ENCODE measurements at regions not wholly inside any gene's neighbourhood (a gene's known extent, or its start where the extent isn't known, plus 50 kb on each side); places are given as distances from the start of the nearest gene placed in this dataset.
"Not testable (repeated sequence)": the region's sequence is repeated elsewhere in the genome, so short reads cannot be mapped to it uniquely, and the experiment has no call there.

- DNase-seq (ENCODE audit: low spot score), result no peak
These were observed 376.6 kb upstream of the SEMA6A start for GRCh38 chr5:116951219-116951618.

GRCh38 chr5:116947691-116948528 lies 373.3 kb upstream of the SEMA6A start:
- peak; percentile 25 for DNase-seq (ENCODE audit: low spot score)

GRCh38 chr5:116945613-116946382 lies 371.2 kb upstream of the SEMA6A start:
- DNase-seq (ENCODE audit: low spot score), result not testable (repeated sequence)

GRCh38 chr5:116944183-116944582 lies 369.6 kb upstream of the SEMA6A start:
- no peak for DNase-seq (ENCODE audit: low spot score)

- no peak for DNase-seq (ENCODE audit: low spot score)
These were observed 368.0 kb upstream of the SEMA6A start for GRCh38 chr5:116942622-116943021.

- no peak for DNase-seq (ENCODE audit: low spot score)
These were observed 365.0 kb upstream of the SEMA6A start for GRCh38 chr5:116939641-116940040.

GRCh38 chr5:116938488-116938887 lies 363.9 kb upstream of the SEMA6A start:
- DNase-seq (ENCODE audit: low spot score), result peak; percentile 62

GRCh38 chr5:116935561-116936162 lies 361.0 kb upstream of the SEMA6A start:
- no peak for DNase-seq (ENCODE audit: low spot score)

- DNase-seq (ENCODE audit: low spot score), result no peak
These were observed 356.0 kb upstream of the SEMA6A start for GRCh38 chr5:116930616-116931015.

- no peak for DNase-seq (ENCODE audit: low spot score)
These were observed 348.7 kb upstream of the SEMA6A start for GRCh38 chr5:116923344-116923743.

GRCh38 chr5:116922532-116922931 lies 347.9 kb upstream of the SEMA6A start:
- DNase-seq (ENCODE audit: low spot score), result no peak

- DNase-seq (ENCODE audit: low spot score), result no peak
These were observed 340.4 kb upstream of the SEMA6A start for GRCh38 chr5:116914869-116915504.

- no peak for DNase-seq (ENCODE audit: low spot score)
These were observed 337.6 kb upstream of the SEMA6A start for GRCh38 chr5:116912221-116912620.

GRCh38 chr5:116911074-116911473 lies 336.5 kb upstream of the SEMA6A start:
- DNase-seq (ENCODE audit: low spot score), result no peak

GRCh38 chr5:116908537-116908936 lies 333.9 kb upstream of the SEMA6A start:
- DNase-seq (ENCODE audit: low spot score), result no peak

- DNase-seq (ENCODE audit: low spot score), result no peak
These were observed 331.3 kb upstream of the SEMA6A start for GRCh38 chr5:116905885-116906284.

GRCh38 chr5:116900793-116901192 lies 326.2 kb upstream of the SEMA6A start:
- DNase-seq (ENCODE audit: low spot score), result no peak

GRCh38 chr5:116898917-116899316 lies 324.3 kb upstream of the SEMA6A start:
- no peak for DNase-seq (ENCODE audit: low spot score)

GRCh38 chr5:116897291-116897690 lies 322.7 kb upstream of the SEMA6A start:
- no peak for DNase-seq (ENCODE audit: low spot score)

- no peak for DNase-seq (ENCODE audit: low spot score)
These were observed 321.4 kb upstream of the SEMA6A start for GRCh38 chr5:116896001-116896400.

GRCh38 chr5:116892993-116893392 lies 318.4 kb upstream of the SEMA6A start:
- DNase-seq (ENCODE audit: low spot score), result no peak

- no peak for DNase-seq (ENCODE audit: low spot score)
These were observed 312.5 kb upstream of the SEMA6A start for GRCh38 chr5:116887104-116887503.

All from pons (tissue), 1 donor.